ENCODE measurements at regions not wholly inside any gene's neighbourhood (a gene's known extent, or its start where the extent isn't known, plus 50 kb on each side); places are given as distances from the start of the nearest gene placed in this dataset.
"Not testable (repeated sequence)": the region's sequence is repeated elsewhere in the genome, so short reads cannot be mapped to it uniquely, and the experiment has no call there.

DNA sequence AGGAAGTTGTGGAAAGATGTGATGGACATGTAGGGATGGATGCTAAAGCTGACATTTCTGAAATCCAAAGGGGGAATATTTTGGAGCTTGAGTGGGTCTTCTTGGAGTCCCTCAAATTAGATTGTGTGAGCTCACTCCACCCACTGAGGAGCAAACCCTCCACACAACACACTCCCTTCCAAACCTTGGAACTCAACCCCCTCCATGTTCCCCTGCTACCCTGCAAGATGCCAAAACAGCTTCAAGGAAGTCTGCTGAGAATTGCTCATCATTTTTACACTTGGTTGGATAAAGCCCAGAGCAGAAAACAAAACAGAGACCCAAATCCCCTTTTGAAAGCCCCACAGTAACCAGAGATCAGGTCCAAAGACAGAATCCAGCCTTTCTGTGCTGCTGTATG, 103.3 kb upstream of the ERCC4 start:
- no peak for DNase-seq

GRCh38 chr16:13823501-13823900, 96.5 kb upstream of the ERCC4 start:
- no peak for DNase-seq

DNA sequence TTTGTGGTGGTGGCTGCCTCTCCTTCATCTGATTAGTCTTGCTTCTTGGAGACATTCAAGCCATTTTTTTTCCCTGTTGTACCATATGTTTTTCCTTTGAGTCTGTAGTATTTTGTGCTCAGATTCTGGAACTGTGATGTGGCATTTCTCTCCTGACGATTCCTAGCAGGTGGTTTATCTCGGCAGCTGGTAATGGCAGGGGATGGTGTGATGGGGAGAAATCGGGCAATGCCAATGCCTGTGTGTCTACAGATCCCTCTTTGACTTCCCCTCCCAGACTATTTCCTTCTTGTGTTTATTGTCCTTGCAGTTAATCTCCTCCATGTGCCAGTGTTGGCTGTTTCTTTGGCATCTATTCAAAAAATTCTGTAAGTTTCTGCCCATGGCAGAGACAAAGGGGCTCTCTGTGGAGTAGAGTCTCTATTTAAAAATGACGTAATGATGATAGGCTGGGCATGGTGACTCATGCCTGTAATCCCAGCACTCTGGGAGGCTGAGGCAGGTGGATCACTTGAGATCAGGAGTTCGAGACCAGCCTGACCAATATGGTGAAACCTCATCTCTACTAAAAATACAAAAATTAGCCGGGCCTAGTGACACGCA, 90.2 kb upstream of the ERCC4 start:
- no peak for DNase-seq

DNA sequence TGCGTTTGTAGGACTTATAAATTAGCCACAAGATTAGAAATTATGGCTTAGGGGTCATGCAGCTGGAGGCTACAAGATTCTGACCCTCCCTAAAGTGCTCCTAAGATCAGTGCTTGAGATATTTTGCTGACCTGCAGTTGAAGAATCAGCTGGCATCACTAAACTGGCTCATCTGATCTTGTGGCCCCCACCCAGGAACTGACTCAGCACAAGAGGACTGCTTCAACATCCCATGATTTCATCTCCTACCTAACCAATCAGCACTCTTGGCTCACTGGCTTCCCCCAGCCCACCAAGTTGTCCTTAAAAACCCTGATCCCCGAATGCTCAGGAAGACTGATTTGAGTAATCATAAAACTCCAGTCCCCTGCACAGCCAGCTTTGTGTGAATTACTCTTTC, 86.4 kb upstream of the ERCC4 start:
- DNase-seq = no peak

GRCh38 chr16:13835387-13835786, 84.6 kb upstream of the ERCC4 start:
- DNase-seq = no peak

GRCh38 chr16:13835935-13836730, 83.8 kb upstream of the ERCC4 start:
- DNase-seq = no peak

DNA sequence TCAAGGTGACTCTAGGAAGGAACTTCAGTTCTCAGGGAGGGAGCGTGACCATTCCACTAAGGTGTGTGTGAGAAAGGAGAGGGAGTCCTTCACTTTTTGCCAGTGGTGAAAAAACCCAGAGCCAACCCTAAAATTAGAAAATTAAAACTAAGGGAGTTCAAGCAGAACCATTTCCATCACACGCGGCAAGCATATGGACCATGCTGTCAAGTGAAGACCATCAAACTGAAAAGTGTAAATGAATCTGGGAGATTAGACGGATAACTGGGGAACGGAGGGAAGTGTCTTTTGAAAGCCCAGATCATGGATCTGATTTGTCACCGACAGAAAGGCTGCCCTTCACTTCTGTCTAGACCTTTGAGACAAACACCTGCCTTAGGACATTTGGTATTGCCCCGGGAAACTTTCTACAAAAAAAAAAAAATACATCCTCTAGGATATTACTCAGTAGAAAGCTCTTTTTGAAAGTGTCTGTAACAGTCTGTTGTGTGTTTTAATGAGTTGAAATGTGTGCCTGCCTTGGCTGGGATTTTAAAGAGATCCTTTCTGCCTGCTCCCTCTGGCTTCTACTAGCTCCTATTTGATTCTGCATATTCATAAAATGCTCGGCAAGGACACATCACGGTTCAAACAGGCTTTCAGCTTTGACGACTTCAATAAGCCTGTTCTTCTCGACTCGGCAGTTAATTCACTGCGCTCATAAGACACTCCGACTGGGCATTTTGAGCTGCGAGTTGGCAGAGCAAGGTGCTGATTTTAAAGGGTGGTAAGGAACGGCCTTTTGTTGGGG, 81.4 kb upstream of the ERCC4 start:
- DNase-seq = no peak

DNA sequence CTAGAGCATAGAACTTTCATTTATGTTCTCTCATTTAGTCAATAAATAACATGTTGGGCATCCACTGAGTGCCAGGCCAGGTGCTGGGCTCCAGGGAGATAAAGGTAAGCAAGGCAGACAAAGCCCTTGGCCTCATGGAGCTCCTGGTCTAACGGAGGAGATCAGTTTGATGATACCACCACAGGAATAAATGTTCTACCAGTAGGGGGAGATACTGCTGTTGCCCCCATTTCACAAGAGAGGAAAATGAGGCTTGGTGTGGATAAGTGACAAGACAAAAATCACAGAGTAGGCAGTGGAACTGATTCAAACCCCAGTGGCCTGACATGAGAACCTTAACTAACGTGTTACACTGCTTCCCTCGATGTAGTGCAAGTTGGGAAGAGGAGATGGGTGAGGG, 80.4 kb upstream of the ERCC4 start:
- no peak for DNase-seq

DNA sequence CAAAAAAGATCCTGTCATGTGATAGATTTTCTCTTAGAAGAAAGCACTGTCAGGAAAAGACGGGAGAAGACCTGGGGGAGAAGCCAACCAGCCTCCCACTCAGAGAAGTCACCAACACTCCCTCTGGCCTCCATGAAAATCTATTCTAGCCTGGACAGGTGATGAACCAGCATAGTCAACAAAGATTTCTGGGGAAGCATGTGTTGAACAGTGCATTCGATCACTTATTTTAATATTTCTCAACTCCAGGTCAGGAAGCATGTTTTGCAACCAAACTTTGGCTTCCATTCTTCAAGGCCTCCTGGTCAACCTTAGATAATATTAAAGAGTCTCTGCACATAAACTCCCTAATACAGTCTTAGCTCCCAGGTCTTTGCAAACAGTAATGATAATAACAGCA, 74.7 kb upstream of the ERCC4 start:
- no peak for DNase-seq

GRCh38 chr16:13848795-13849194, 71.2 kb upstream of the ERCC4 start:
- no peak for DNase-seq

DNA sequence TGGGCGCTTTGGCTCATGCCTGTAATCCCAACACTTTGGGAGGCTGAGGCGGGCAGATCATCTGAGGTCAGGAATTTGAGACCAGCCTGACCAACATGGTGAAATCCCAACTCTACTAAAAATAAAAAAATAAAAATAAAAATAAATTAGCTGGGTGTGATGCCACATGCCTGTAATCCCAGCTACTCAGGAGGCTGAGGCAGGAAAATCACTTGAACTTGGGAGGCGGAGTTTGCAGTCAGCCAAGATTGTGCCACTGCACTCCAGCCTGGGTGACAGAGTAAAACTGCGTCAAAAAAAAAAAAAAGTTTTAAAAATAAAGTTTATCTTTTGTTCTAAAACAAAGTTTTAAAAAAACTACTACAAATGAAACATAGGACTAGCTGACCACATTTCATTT, 69.8 kb upstream of the ERCC4 start:
- not testable (repeated sequence) for DNase-seq

- no peak for DNase-seq
These were observed 67.1 kb upstream of the ERCC4 start for GRCh38 chr16:13852827-13853226.

DNA sequence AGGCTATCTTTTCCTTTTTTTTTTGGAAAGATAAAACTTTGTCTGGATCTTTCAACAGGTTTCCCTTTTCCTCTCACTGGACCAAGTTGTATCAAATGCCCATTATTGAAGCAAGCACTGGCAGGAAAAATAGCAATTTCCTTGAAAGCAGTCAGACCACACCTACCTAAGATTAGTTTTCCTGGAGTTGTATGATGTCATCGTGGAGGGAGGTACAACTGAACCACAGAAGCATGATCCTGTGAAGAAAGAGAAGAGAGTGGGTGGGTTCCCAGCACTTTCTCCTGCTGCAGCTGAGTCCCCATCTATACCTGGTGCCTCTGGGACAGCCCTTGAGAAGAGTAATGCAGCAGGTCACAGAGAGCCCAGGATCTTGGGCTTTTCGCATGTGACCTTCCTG, 63.6 kb upstream of the ERCC4 start:
- no peak for DNase-seq

DNA sequence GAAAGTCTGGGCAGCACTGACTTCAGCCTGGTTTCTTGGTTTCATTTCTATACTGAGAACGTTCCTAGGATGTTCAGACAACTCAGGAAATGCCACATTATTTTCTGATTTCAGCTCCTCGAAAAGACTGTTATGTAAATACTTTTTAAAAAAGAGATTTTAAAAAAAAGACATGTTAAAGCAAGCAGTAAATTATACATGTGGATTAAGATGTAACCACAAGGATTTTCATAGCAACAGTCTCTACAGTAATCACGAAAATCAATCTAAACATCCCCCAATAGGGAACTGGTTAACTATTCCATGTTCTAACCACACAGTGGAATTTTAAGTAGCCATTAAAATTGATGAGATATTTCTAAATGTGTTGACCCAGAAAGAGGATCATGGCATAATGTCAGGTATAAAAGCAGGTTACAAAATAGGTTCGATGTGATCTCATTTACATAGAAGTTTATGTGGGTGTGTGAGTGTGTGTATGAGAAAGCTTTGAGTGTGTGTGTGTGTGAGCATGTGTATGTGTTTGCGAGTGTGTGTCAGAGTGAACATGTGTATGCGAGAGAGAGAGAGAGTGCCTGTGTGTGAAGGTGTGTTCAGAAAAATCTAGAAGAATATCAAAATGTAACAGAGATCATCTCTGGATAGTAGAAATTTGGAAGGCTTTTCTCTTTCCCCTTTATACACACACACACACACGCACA, 63.0 kb upstream of the ERCC4 start:
- no peak for DNase-seq

DNA sequence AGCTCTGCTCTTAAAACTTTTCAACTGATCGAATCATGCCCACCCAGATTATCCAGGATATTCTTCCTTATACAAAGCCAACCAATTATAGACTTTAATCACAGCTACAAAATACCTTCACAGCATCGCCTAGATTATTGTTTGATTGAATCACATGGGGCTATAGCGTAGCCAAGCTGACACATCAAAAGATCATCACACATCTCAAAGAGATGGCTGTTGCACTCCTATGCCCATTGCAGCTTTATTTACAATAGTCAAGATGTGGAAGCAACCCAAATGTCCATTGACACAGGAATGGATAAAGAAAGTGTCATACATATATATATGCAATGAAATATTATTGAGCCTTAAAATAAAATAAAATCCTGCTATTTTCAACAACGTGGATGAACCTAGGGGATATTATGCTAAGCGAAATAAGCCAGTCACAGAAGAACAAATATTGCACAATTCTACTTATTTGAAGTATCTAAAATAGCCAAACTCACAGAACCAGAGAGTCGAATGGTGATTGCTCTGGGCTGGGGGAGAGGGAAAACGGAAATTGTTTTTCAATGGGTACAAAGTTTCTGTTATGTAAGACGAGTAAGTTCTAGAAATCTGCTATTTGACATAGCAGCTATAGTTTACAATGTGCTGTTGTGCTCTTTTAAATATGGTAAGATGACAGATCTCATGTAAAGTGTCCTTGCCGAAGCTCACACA, 60.9 kb upstream of the ERCC4 start:
- DNase-seq = no peak

DNA sequence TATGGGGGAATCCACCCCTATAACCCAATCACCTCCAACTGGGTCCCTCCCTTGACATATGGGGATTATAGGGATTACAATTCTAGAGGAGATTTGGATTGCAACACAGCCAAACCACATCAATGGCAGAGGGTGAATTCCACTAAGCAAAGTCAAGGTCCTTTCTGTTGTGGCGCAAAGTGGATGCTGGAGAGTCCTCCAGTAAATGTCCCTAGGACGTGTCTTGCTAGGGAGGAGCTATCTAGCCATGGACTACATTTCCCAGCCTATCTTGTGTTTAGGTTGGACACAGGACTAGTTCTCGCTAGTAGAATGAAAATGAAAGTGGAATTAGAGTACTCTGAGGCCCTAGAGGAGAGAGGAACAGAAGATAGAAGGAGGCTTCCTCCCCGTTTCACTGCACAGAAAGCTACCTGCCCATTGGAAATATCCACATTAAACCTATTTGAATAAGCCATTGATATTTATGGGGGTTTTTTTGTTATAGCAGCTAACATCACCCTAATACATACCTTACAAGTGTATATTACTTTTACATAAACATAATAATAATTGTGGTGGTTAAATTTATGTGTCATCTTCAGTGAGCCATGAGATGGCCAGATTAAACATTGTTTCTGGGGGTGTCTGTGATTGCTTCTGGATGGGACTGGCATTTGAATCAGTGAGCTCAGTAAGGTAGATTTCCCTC, 56.7 kb upstream of the ERCC4 start:
- peak in 1 of 5 experiments; percentile 6 for DNase-seq

GRCh38 chr16:13864689-13865088, 55.3 kb upstream of the ERCC4 start:
- DNase-seq = no peak

- DNase-seq = peak in 2 of 5 experiments; percentile 3 to 55
These were observed 53.9 kb upstream of the ERCC4 start for GRCh38 chr16:13866073-13866472.

All from T-helper 2 cell (primary cell).